ENCODE measurements at regions not wholly inside any gene's neighbourhood (a gene's known extent, or its start where the extent isn't known, plus 50 kb on each side); places are given as distances from the start of the nearest gene placed in this dataset.

- no peak for DNase-seq (ENCODE audit: low read depth)
Measured at GRCh38 chr13:106681536-106681935, 113.6 kb upstream of the ARGLU1 start.

- no peak for DNase-seq (ENCODE audit: low read depth)
Measured at GRCh38 chr13:106680796-106681472, 113.0 kb upstream of the ARGLU1 start.

- no peak for DNase-seq (ENCODE audit: low read depth)
Measured at GRCh38 chr13:106678646-106679418, 110.9 kb upstream of the ARGLU1 start.

GRCh38 chr13:106675311-106675710, 107.4 kb upstream of the ARGLU1 start:
- no peak for DNase-seq (ENCODE audit: low read depth)

- no peak for DNase-seq (ENCODE audit: low read depth)
Measured at GRCh38 chr13:106660746-106661625, 93.0 kb upstream of the ARGLU1 start.

GRCh38 chr13:106657104-106657503, 89.2 kb upstream of the ARGLU1 start:
- DNase-seq (ENCODE audit: low read depth), result no peak

- DNase-seq (ENCODE audit: low read depth), result no peak
Measured at GRCh38 chr13:106656186-106656585, 88.2 kb upstream of the ARGLU1 start.

GRCh38 chr13:106651442-106651841, 83.5 kb upstream of the ARGLU1 start:
- no peak for DNase-seq (ENCODE audit: low read depth)

GRCh38 chr13:106650690-106651205, 82.8 kb upstream of the ARGLU1 start:
- DNase-seq (ENCODE audit: low read depth), result no peak

- DNase-seq (ENCODE audit: low read depth), result no peak
Measured at GRCh38 chr13:106649495-106649894, 81.6 kb upstream of the ARGLU1 start.

GRCh38 chr13:106640515-106640914, 72.6 kb upstream of the ARGLU1 start:
- DNase-seq (ENCODE audit: low read depth), result no peak

GRCh38 chr13:106637519-106637918, 69.6 kb upstream of the ARGLU1 start:
- no peak for DNase-seq (ENCODE audit: low read depth)

GRCh38 chr13:106636492-106636891, 68.6 kb upstream of the ARGLU1 start:
- DNase-seq (ENCODE audit: low read depth), result no peak

- DNase-seq (ENCODE audit: low read depth), result no peak
Measured at GRCh38 chr13:106635616-106636015, 67.7 kb upstream of the ARGLU1 start.

- DNase-seq (ENCODE audit: low read depth), result no peak
Measured at GRCh38 chr13:106633321-106633720, 65.4 kb upstream of the ARGLU1 start.

GRCh38 chr13:106630650-106631049, 62.7 kb upstream of the ARGLU1 start:
- DNase-seq (ENCODE audit: low read depth), result no peak

- DNase-seq (ENCODE audit: low read depth), result no peak
Measured at GRCh38 chr13:106630162-106630561, 62.2 kb upstream of the ARGLU1 start.

- no peak for DNase-seq (ENCODE audit: low read depth)
Measured at GRCh38 chr13:106628936-106629659, 61.2 kb upstream of the ARGLU1 start.

- DNase-seq (ENCODE audit: low read depth), result no peak
Measured at GRCh38 chr13:106626473-106626872, 58.5 kb upstream of the ARGLU1 start.

GRCh38 chr13:106625578-106625977, 57.6 kb upstream of the ARGLU1 start:
- DNase-seq (ENCODE audit: low read depth), result no peak

GRCh38 chr13:106623799-106624460, 56.0 kb upstream of the ARGLU1 start:
- DNase-seq (ENCODE audit: low read depth), result no peak

All from activated T-helper 9 cell treated with anti-CD3 and anti-CD28 coated beads, Interleukin-2, amount 50 U/mL, for 16 hours (primary cell).